HEK293T (cell line): ENCODE measurements at regions not wholly inside any gene's neighbourhood (a gene's known extent, or its start where the extent isn't known, plus 50 kb on each side); places are given as distances from the start of the nearest gene placed in this dataset.

ENCODE experiments used
- ELF4 ChIP-seq: fragments of 450-650 bp; IDR thresholded peaks from 2 replicates; pipeline ENCODE4 v1.6.1; 2017; ENCODE audit warnings: antibody characterized with exemption
- FOXA1 ChIP-seq: fragments of 450-650 bp; IDR thresholded peaks from 2 replicates; pipeline ENCODE4 v1.6.1; 2016; ENCODE audit warnings: mild to moderate bottlenecking
- FOXK2 ChIP-seq: fragments of 450-650 bp; IDR thresholded peaks from 2 replicates; pipeline ENCODE4 v1.6.1; 2016; ENCODE audit warnings: mild to moderate bottlenecking
- PKNOX1 ChIP-seq: fragments of 450-650 bp; IDR thresholded peaks from 2 replicates; pipeline ENCODE4 v1.6.1; 2016

- TF ChIP-seq FOXA1 (no peak), ELF4 (no peak), FOXK2 (no peak), PKNOX1 (no peak)
Measured at GRCh38 chr16:85312174-85312573, 199.9 kb upstream of the CIBAR2 start.
